Stimulated activated naive CD8-positive, alpha-beta T cell treated with anti-CD3 and anti-CD28 coated beads, Interleukin-15, amount 100 ng/mL, for 72 hours (primary cell): ENCODE measurements at regions not wholly inside any gene's neighbourhood (a gene's known extent, or its start where the extent isn't known, plus 50 kb on each side); places are given as distances from the start of the nearest gene placed in this dataset.

Experiments used
- ATAC-seq: fragments of 150-1000 bp; cut with Tn5 transposase; 2 replicates; pipeline ENCODE4 v1.10.0; 2021; ENCODE audit warnings: mild to moderate bottlenecking, moderate library complexity
- DNase-seq, 2 donors: peaks; one replicate each; pipeline ENCODE4 v3.0.0; 2021 to 2022
- H3K27ac Mint-ChIP-seq, 2 donors: one replicate each; pipeline ENCODE4 v1.8.0; 2022; ENCODE audit warnings: mild to moderate bottlenecking in 2 of 2, mixed read lengths in 2 of 2, moderate library complexity in 2 of 2
- H3K27me3 Mint-ChIP-seq: one replicate; pipeline ENCODE4 v1.8.0; 2022; ENCODE audit warnings: mixed read lengths
- H3K4me1 Mint-ChIP-seq: one replicate; pipeline ENCODE4 v1.8.0; 2022; ENCODE audit warnings: mild to moderate bottlenecking, mixed read lengths
- H3K4me3 Mint-ChIP-seq, 2 donors: one replicate each; pipeline ENCODE4 v1.8.0; 2022; ENCODE audit warnings: mild to moderate bottlenecking in 2 of 2, mixed read lengths in 2 of 2, moderate library complexity in 1 of 2
- H3K9me3 Mint-ChIP-seq, 2 donors: one replicate each; pipeline ENCODE4 v1.8.0; 2022; ENCODE audit warnings: mixed read lengths in 2 of 2

GRCh38 chr6:56407883-56408410 is 160.6 kb upstream of the COL21A1 start:
- H3K27me3 Mint-ChIP-seq: peaks cover 30% of the 10 kb centered on the region
- no peaks in the 10 kb centered on the region for H3K9me3 Mint-ChIP-seq
- ATAC-seq: no peak
- H3K4me3 Mint-ChIP-seq: no peak overlapping the region
- no peaks in the 10 kb centered on the region for H3K4me1 Mint-ChIP-seq
- no peak overlapping the region for H3K27ac Mint-ChIP-seq
- no peak for DNase-seq

GRCh38 chr6:56406276-56407269 is 159.2 kb upstream of the COL21A1 start:
- no peak for ATAC-seq
- peaks cover 3 to 7% of the 10 kb centered on the region in 2 donors for H3K9me3 Mint-ChIP-seq

DNA sequence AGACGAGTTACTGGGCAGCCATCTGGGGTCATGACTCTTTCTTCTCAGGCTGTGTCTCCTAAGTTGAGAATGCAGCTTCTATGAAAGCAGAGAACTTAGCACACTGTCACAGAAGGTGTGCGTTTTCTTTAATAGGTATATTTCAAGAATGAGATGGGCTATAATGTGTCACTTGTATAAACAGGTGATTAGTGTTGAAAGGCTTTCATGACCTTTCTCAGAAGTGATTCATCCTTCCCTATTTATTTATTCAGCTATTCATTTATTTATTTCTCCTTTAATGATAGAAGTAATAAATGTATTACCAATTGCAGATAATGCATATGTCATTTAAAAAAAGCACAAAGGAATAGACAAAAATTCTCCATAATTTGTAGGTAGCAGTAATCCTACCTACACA is 157.2 kb upstream of the COL21A1 start:
- ATAC-seq (no peak), DNase-seq (no peak)
- no peaks in the 10 kb centered on the region for H3K4me1 Mint-ChIP-seq
- H3K4me3 Mint-ChIP-seq: no peak overlapping the region
- no peak overlapping the region for H3K27ac Mint-ChIP-seq
- H3K27me3 Mint-ChIP-seq: peaks cover 8% of the 10 kb centered on the region
- H3K9me3 Mint-ChIP-seq: peaks cover 9 to 14% of the 10 kb centered on the region in 2 donors

More at GRCh38 chr6:56406276-56407269, 159.2 kb upstream of the COL21A1 start:
- Mint-ChIP-seq H3K4me1 (no peaks in the 10 kb centered on the region), H3K27ac (no peak overlapping the region), H3K27me3 (peaks cover 21% of the 10 kb centered on the region), H3K4me3 (no peak overlapping the region)
- no peak for DNase-seq

DNA sequence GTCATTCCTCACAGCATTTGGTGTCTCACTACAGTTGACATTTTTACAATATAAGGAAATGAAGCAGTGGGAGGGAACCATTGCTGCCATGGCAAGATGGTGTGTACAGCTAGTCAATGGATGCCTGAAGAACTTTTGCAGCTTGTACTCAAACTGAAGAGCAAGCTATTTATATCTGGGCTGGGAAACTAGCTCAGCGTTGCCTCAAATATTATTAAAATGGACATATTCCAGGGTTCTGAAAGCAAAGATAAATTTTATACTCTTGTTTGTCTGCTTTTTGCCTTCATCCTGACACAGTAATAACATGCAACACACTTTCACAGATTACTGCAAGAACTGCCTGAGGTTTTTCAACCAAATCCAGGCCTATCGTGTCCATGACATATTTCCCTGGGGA is 156.4 kb upstream of the COL21A1 start:
- no peak for DNase-seq
- no peak overlapping the region for H3K4me3 Mint-ChIP-seq
- no peak for ATAC-seq
- H3K9me3 Mint-ChIP-seq: peaks cover 9 to 14% of the 10 kb centered on the region in 2 donors
- no peaks in the 10 kb centered on the region for H3K4me1 Mint-ChIP-seq
- peaks cover 8% of the 10 kb centered on the region for H3K27me3 Mint-ChIP-seq
- H3K27ac Mint-ChIP-seq: no peak overlapping the region

DNA sequence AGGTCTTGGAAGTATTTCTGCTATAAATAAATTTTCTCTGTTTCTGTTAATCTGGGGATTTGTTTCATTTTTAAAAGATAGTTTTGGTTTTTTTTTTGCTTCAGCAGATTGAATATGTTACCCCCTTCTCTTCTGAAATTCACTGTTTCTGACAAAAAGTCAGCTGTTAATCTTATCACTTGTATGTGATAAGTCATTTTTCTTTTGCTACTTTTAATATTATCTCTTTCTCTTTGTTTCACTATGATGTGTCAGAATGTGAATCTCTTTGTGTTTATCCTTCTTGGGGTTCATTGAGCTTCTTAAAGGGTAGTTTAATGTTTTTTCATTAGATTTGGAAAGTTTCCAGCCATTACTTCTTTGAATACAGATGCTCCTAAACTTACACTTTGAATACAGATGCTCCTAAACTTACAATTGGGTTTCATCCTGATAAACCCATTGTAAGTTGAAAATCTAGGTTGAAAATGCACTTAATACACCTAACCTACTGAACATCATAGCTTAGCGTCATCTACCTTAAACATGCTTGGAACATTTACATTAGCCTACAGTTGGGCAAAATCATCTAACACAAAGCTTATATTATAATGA is 154.2 kb upstream of the COL21A1 start:
- Mint-ChIP-seq H3K27ac (no peak overlapping the region), H3K9me3 (peaks cover 9 to 14% of the 10 kb centered on the region in 2 donors), H3K4me1 (no peaks in the 10 kb centered on the region), H3K27me3 (peaks cover 8% of the 10 kb centered on the region), H3K4me3 (no peak overlapping the region)
- DNase-seq (no peak), ATAC-seq (no peak)

- Mint-ChIP-seq H3K27ac (no peak overlapping the region), H3K4me3 (no peak overlapping the region), H3K27me3 (peaks cover 6% of the 10 kb centered on the region), H3K9me3 (peaks cover 9 to 14% of the 10 kb centered on the region in 2 donors), H3K4me1 (no peaks in the 10 kb centered on the region)
- DNase-seq (no peak), ATAC-seq (no peak)
Measured at GRCh38 chr6:56400273-56400672, 152.9 kb upstream of the COL21A1 start.

DNA sequence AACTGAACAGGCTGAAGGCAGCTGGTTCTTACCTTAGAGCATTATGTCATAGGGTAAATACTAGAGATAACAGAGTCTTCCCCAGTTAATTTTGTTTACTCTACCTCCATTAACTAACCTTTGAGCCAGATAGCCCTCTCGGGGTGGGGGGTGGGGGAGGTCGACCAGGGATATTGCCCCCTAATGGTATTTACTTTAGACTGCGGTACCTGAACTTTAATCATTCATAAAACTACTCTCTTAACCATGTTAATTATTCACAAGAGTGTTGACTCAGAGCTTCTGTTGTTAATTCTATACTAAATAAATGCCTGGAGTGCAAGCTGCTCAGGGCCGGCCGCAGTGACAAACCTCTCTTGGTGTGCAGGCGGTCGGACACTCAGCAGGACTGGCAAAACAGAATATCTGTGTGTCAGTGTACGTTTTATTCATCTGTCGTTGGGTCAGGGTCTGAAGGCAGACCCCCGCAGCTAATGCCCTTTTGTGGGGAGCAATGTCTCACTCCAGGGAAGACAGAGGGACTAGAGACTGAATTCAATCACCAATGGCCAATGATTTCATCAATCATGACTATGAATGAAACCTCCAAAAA is 152.4 kb upstream of the COL21A1 start:
- H3K4me3 Mint-ChIP-seq: no peak overlapping the region
- DNase-seq (no peak), ATAC-seq (no peak)
- H3K27me3 Mint-ChIP-seq: peaks cover under 1% of the 10 kb centered on the region
- H3K27ac Mint-ChIP-seq: no peak overlapping the region
- peaks cover 9 to 14% of the 10 kb centered on the region in 2 donors for H3K9me3 Mint-ChIP-seq
- no peaks in the 10 kb centered on the region for H3K4me1 Mint-ChIP-seq

- Mint-ChIP-seq H3K27ac (no peak overlapping the region), H3K4me3 (no peak overlapping the region), H3K4me1 (no peaks in the 10 kb centered on the region), H3K27me3 (no peaks in the 10 kb centered on the region), H3K9me3 (peaks cover 9 to 14% of the 10 kb centered on the region in 2 donors)
- ATAC-seq: no peak
- no peak for DNase-seq
Measured at GRCh38 chr6:56399250-56399671, 151.9 kb upstream of the COL21A1 start.

- no peak overlapping the region for H3K4me3 Mint-ChIP-seq
- DNase-seq: no peak
Measured at GRCh38 chr6:56396435-56396834, 149.1 kb upstream of the COL21A1 start.

DNA sequence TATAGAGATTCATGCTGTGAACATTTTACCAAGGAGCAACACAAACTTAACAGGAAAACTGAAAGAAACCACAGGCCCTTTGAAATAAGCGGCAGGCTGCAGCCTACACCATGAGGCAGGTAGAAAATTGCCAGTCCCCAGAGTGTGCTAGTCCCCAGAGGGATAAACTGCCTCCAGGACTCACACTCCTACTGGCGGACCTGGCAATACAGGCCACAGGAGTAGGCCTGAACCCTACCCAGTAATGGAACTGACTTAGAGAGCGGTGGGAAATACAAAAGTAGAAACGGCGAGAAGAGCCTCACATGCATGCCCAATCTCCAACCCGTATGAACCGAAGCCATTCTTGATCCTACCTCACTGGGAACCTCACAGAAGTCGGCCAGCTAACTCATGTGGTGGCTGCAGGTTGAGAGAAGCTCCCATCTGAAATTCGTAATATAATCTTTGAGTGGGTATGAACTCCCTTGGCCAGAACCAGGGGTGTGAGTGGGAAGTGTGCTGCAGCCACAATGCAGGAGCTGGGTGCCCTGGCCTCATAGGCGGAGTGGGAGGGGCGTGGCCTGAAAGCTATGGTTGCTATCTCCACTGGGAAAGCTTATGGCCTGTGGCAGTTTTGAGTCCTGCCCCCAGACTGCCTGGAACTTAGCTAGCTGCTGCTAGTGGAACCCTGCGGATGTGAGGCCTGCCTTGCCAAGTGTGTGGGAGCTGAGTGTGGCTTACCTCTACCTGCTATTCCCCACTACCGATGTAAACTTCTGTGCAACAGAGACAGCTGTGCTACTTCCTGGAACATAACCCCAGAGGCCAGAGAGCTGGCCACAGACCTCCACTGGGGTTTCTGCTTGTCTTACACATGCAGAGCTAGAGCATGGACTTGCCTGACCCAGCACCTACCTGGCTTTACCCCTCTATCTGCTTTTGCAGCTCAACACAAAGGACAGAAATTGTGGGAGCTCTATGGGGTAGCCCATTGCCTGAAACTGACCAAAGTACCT is 146.5 kb upstream of the COL21A1 start:
- no peaks in the 10 kb centered on the region for H3K27me3 Mint-ChIP-seq
- ATAC-seq: peak; percentile 15

More at GRCh38 chr6:56396435-56396834, 149.1 kb upstream of the COL21A1 start:
- peaks cover under 1 to 9% of the 10 kb centered on the region in 2 donors for H3K9me3 Mint-ChIP-seq
- no peaks in the 10 kb centered on the region for H3K4me1 Mint-ChIP-seq
- no peak for ATAC-seq
- H3K27me3 Mint-ChIP-seq: no peaks in the 10 kb centered on the region
- H3K27ac Mint-ChIP-seq: no peak overlapping the region

DNA sequence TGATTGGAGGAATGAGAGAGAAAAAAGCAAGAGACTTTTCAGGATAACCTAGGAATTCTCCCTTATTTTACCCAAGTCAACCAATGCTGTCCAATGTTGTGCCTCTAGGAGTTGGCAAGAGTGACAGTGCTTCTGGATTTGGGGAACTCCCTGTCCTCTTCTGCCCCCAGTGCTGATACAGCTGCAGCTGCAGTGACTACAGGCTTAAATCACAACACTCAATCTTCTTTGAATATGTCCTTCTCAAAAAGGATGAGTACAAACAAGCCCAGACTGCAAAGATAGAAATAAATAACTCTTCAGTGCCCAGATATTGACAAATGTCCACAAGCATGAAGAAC is 141.0 kb upstream of the COL21A1 start:
- ATAC-seq (no peak), DNase-seq (no peak)
- Mint-ChIP-seq H3K4me1 (no peaks in the 10 kb centered on the region), H3K27me3 (no peaks in the 10 kb centered on the region), H3K27ac (no peak overlapping the region), H3K9me3 (peaks cover 4 to 10% of the 10 kb centered on the region in 2 donors), H3K4me3 (no peak overlapping the region)

More for the DNA sequence above, 146.5 kb upstream of the COL21A1 start:
- DNase-seq: no peak
- H3K4me1 Mint-ChIP-seq: no peaks in the 10 kb centered on the region
- peaks cover 4% of the 10 kb centered on the region in 2 donors for H3K9me3 Mint-ChIP-seq
- H3K4me3 Mint-ChIP-seq: no peak overlapping the region
- no peak overlapping the region for H3K27ac Mint-ChIP-seq

GRCh38 chr6:56387621-56388414 is 140.4 kb upstream of the COL21A1 start:
- H3K27me3 Mint-ChIP-seq: no peaks in the 10 kb centered on the region
- H3K4me1 Mint-ChIP-seq: no peaks in the 10 kb centered on the region
- DNase-seq: no peak
- H3K27ac Mint-ChIP-seq: no peak overlapping the region
- peaks cover 4 to 10% of the 10 kb centered on the region in 2 donors for H3K9me3 Mint-ChIP-seq
- H3K4me3 Mint-ChIP-seq: no peak overlapping the region
- no peak for ATAC-seq

- ATAC-seq: no peak
- no peak for DNase-seq
- Mint-ChIP-seq H3K4me1 (no peaks in the 10 kb centered on the region), H3K4me3 (no peak overlapping the region), H3K27ac (no peak overlapping the region), H3K9me3 (peaks cover 4 to 10% of the 10 kb centered on the region in 2 donors), H3K27me3 (no peaks in the 10 kb centered on the region)
Measured at GRCh38 chr6:56386717-56387116, 139.3 kb upstream of the COL21A1 start.

DNA sequence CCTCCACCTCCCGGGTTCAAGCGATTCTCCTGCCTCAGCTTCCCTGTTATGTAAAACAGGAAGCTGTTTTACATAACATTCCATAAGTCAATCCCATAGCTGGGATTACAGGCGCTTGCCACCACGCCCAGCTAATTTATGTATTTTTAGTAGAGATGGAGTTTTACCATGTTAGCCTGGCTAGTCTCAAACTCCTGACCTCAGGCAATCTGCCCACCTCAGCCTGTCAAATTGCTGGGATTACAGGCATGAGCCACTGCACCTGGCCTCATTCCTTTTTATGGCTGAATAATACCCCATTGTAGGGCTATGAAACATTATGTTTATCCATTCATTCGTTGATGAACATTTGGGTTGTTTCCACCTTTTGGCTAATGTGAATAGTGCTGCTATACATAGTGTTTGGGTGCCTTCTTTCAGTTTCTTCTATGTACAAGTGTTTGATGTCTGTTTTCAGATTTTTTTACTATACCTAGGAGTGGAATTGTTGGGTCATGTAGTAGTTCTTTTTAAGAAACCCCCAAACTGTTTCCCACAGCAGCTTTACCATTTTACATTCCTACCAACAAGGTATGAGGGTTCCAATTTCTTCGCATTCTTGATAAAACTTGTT is 138.7 kb upstream of the COL21A1 start:
- no peak for DNase-seq
- Mint-ChIP-seq H3K27me3 (no peaks in the 10 kb centered on the region), H3K9me3 (peaks cover 4 to 10% of the 10 kb centered on the region in 2 donors), H3K4me1 (no peaks in the 10 kb centered on the region), H3K4me3 (no peak overlapping the region), H3K27ac (no peak overlapping the region)
- no peak for ATAC-seq
